WTC11 (cell line): ENCODE measurements at regions not wholly inside any gene's neighbourhood (a gene's known extent, or its start where the extent isn't known, plus 50 kb on each side); places are given as distances from the start of the nearest gene placed in this dataset.

ENCODE experiments used
- ATAC-seq: fragments of 200-7000 bp; cut with Tn5 transposase; 2 replicates; pipeline ENCODE4 v1.10.0; 2021; ENCODE audit warnings: mild to moderate bottlenecking, moderate library complexity
- CTCF ChIA-PET: fragments of 300-600 bp; sonication (Branson Sonifier 250); formaldehyde crosslinking; loops from one replicate; lab custom pipeline; 2021; ENCODE audit warnings: antibody characterized with exemption; lab: Charles Lee
- POLR2A ChIA-PET: fragments of 350-600 bp; sonication (Branson Sonifier 250); formaldehyde crosslinking; loops from one replicate; lab custom pipeline; 2021; ENCODE audit warnings: antibody characterized with exemption; lab: Charles Lee
- DNase-seq: peaks from one replicate; pipeline ENCODE4 v3.0.0; 2021; ENCODE audit warnings: low spot score
- H3K27ac Mint-ChIP-seq: 2 replicates; pipeline ENCODE4 v1.8.0; 2021; ENCODE audit warnings: mixed read lengths
- H3K27me3 Mint-ChIP-seq: 2 replicates; pipeline ENCODE4 v1.8.0; 2021; ENCODE audit warnings: low read depth, mild to moderate bottlenecking, moderate library complexity, mixed read lengths
- H3K36me3 Mint-ChIP-seq: 2 replicates; pipeline ENCODE4 v1.8.0; 2021; ENCODE audit warnings: mixed read lengths
- H3K4me1 Mint-ChIP-seq: 2 replicates; pipeline ENCODE4 v1.8.0; 2022; ENCODE audit warnings: mixed read lengths
- H3K4me3 Mint-ChIP-seq: 2 replicates; pipeline ENCODE4 v1.8.0; 2021; ENCODE audit warnings: mild to moderate bottlenecking, moderate library complexity, mixed read lengths
- H3K9me3 Mint-ChIP-seq: 2 replicates; pipeline ENCODE4 v1.8.0; 2021; ENCODE audit warnings: mixed read lengths
- ATF2 ChIP-seq: sonication (generic); formaldehyde crosslinking; IDR thresholded peaks from 2 replicates; pipeline ENCODE4 v1.8.1; 2022; ENCODE audit warnings: low read depth, missing genetic modification reagents, borderline replicate concordance
- CBFB ChIP-seq: sonication (generic); formaldehyde crosslinking; IDR thresholded peaks from 2 replicates; pipeline ENCODE4 v1.8.1; 2022; ENCODE audit warnings: mild to moderate bottlenecking, low read depth, missing genetic modification reagents
- CREB1 ChIP-seq: sonication (generic); formaldehyde crosslinking; IDR thresholded peaks from 2 replicates; pipeline ENCODE4 v1.8.0; 2023; ENCODE audit warnings: mild to moderate bottlenecking, missing genetic modification reagents
- ELF4 ChIP-seq: sonication (generic); formaldehyde crosslinking; IDR thresholded peaks from 2 replicates; pipeline ENCODE4 v1.8.1; 2022; ENCODE audit warnings: low read depth, mild to moderate bottlenecking, moderate library complexity, missing genetic modification reagents
- FOXK1 ChIP-seq: sonication (generic); formaldehyde crosslinking; IDR thresholded peaks from 2 replicates; pipeline ENCODE4 v1.8.0; 2022; ENCODE audit warnings: mild to moderate bottlenecking, moderate library complexity, missing genetic modification reagents
- HMGA2 ChIP-seq: fragments of 250-450 bp; sonication (Bioruptor Pico); IDR thresholded peaks from 2 replicates; pipeline ENCODE4 v1.4.0; 2021; ENCODE audit warnings: mild to moderate bottlenecking, moderate library complexity
- JAZF1 ChIP-seq: fragments of 250-450 bp; sonication (Bioruptor Pico); IDR thresholded peaks from 2 replicates; pipeline ENCODE4 v1.9.0; 2021; ENCODE audit warnings: moderate library complexity, mild to moderate bottlenecking, inconsistent platforms
- MXD4 ChIP-seq: fragments of 250-450 bp; sonication (Bioruptor Pico); IDR thresholded peaks from 2 replicates; pipeline ENCODE4 v1.8.0; 2021; ENCODE audit warnings: mild to moderate bottlenecking, moderate library complexity, borderline replicate concordance
- MYBL2 ChIP-seq: sonication (generic); formaldehyde crosslinking; IDR thresholded peaks from 2 replicates; pipeline ENCODE4 v1.8.1; 2023; ENCODE audit warnings: mild to moderate bottlenecking, moderate library complexity, missing genetic modification reagents
- NFE2L1 ChIP-seq: sonication (generic); formaldehyde crosslinking; IDR thresholded peaks from 2 replicates; pipeline ENCODE4 v1.8.1; 2023; ENCODE audit warnings: missing genetic modification reagents
- NFYB ChIP-seq: sonication (generic); formaldehyde crosslinking; conservative IDR thresholded peaks from 2 replicates; pipeline ENCODE4 v1.8.0; 2022; ENCODE audit warnings: low read depth, missing genetic modification reagents
- PRRX2 ChIP-seq: fragments of 250-450 bp; sonication (Bioruptor Pico); IDR thresholded peaks from 2 replicates; pipeline ENCODE4 v1.8.0; 2021; ENCODE audit warnings: mild to moderate bottlenecking
- RELA ChIP-seq: sonication (generic); formaldehyde crosslinking; IDR thresholded peaks from 2 replicates; pipeline ENCODE4 v1.8.1; 2022; ENCODE audit warnings: missing genetic modification reagents, mild to moderate bottlenecking, borderline replicate concordance
- SP1 ChIP-seq: sonication (generic); formaldehyde crosslinking; conservative IDR thresholded peaks from 2 replicates; pipeline ENCODE4 v1.8.1; 2022; ENCODE audit warnings: missing genetic modification reagents
- TCF7 ChIP-seq: sonication (generic); formaldehyde crosslinking; IDR thresholded peaks from 2 replicates; pipeline ENCODE4 v1.8.0; 2022; ENCODE audit warnings: mild to moderate bottlenecking, low read depth, missing genetic modification reagents, moderate library complexity
- TEAD1 ChIP-seq: sonication (generic); formaldehyde crosslinking; IDR thresholded peaks from 2 replicates; pipeline ENCODE4 v1.8.0; 2022; ENCODE audit warnings: mild to moderate bottlenecking, missing genetic modification reagents
- ZNF396 ChIP-seq: fragments of 250-450 bp; sonication (Bioruptor Pico); IDR thresholded peaks from 2 replicates; pipeline ENCODE4 v1.8.0; 2021; ENCODE audit warnings: mild to moderate bottlenecking, moderate library complexity, borderline replicate concordance
- TF ChIP-seq, protein P1 (sequence below): sonication (generic); formaldehyde crosslinking; IDR thresholded peaks from 2 replicates; pipeline ENCODE4 v1.8.1; 2022; ENCODE audit warnings: missing genetic modification reagents, borderline replicate concordance
- TF ChIP-seq, protein P2 (sequence below): sonication (generic); formaldehyde crosslinking; IDR thresholded peaks from 2 replicates; pipeline ENCODE4 v1.8.1; 2022; ENCODE audit warnings: mild to moderate bottlenecking, moderate library complexity, missing genetic modification reagents
- TF ChIP-seq, protein P3 (sequence below): fragments of 250-450 bp; sonication (Bioruptor Pico); IDR thresholded peaks from 2 replicates; pipeline ENCODE4 v1.9.0; 2021; ENCODE audit warnings: mild to moderate bottlenecking
- TF ChIP-seq, protein P4 (sequence below): sonication (generic); formaldehyde crosslinking; IDR thresholded peaks from 2 replicates; pipeline ENCODE4 v1.8.0; 2023; ENCODE audit warnings: missing genetic modification reagents
- TF ChIP-seq, protein P5 (sequence below): fragments of 250-450 bp; sonication (Bioruptor Pico); conservative IDR thresholded peaks from 2 replicates; pipeline ENCODE4 v1.9.0; 2021; ENCODE audit warnings: mild to moderate bottlenecking

DNA sequence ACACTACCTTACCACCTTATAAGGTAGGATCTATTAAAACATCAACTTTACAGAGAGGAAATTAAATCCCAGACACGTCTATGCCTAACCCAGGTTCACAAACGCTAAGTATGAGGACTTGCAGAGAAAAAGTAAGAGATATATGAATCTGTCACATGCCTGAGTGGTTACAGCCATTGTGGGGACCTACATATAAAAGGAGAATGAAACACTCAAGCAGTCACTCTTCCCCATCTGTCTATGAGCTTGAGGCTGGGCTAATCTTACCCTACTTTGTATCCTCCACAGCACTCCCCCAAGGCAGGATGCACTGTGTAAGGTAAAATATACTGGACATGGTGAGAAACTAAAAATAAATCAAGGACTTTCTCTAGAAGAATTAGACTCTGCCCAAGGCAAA is 339.9 kb downstream of the HNRNPD start:
- Mint-ChIP-seq H3K36me3 (no peaks in the 10 kb centered on the region), H3K4me3 (no peak overlapping the region), H3K4me1 (peaks cover 41% of the 10 kb centered on the region), H3K27ac (no peak overlapping the region), H3K9me3 (no peaks in the 10 kb centered on the region), H3K27me3 (no peaks in the 10 kb centered on the region)
- CTCF ChIA-PET, result no interaction called here
- POLR2A ChIA-PET, result no interaction called here
- ATAC-seq (no peak), DNase-seq (no peak)
- TF ChIP-seq NFYB (CRISPR knock-in tag), result no peak
- TF ChIP-seq RELA, result no peak
- TF ChIP-seq TEAD1, result no peak
- no peak for TF ChIP-seq JAZF1 (CRISPR knock-in tag)
- no peak for TF ChIP-seq CREB1 (CRISPR knock-in tag)
- no peak for TF ChIP-seq ELF4 (CRISPR knock-in tag)
- TF ChIP-seq, protein P1, sequence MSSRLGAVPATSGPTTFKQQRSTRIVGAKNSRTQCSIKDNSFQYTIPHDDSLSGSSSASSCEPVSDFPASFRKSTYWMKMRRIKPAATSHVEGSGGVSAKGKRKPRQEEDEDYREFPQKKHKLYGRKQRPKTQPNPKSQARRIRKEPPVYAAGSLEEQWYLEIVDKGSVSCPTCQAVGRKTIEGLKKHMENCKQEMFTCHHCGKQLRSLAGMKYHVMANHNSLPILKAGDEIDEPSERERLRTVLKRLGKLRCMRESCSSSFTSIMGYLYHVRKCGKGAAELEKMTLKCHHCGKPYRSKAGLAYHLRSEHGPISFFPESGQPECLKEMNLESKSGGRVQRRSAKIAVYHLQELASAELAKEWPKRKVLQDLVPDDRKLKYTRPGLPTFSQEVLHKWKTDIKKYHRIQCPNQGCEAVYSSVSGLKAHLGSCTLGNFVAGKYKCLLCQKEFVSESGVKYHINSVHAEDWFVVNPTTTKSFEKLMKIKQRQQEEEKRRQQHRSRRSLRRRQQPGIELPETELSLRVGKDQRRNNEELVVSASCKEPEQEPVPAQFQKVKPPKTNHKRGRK (CRISPR knock-in tag), result no peak
- no peak for TF ChIP-seq ATF2 (CRISPR knock-in tag)
- no peak for TF ChIP-seq NFE2L1 (CRISPR knock-in tag)
- TF ChIP-seq, protein P2, sequence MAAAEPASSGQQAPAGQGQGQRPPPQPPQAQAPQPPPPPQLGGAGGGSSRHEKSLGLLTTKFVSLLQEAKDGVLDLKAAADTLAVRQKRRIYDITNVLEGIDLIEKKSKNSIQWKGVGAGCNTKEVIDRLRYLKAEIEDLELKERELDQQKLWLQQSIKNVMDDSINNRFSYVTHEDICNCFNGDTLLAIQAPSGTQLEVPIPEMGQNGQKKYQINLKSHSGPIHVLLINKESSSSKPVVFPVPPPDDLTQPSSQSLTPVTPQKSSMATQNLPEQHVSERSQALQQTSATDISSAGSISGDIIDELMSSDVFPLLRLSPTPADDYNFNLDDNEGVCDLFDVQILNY (CRISPR knock-in tag), result no peak
- no peak for TF ChIP-seq SP1 (CRISPR knock-in tag)
- TF ChIP-seq, protein P3, sequence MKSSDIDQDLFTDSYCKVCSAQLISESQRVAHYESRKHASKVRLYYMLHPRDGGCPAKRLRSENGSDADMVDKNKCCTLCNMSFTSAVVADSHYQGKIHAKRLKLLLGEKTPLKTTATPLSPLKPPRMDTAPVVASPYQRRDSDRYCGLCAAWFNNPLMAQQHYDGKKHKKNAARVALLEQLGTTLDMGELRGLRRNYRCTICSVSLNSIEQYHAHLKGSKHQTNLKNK (CRISPR knock-in tag), result no peak

DNA sequence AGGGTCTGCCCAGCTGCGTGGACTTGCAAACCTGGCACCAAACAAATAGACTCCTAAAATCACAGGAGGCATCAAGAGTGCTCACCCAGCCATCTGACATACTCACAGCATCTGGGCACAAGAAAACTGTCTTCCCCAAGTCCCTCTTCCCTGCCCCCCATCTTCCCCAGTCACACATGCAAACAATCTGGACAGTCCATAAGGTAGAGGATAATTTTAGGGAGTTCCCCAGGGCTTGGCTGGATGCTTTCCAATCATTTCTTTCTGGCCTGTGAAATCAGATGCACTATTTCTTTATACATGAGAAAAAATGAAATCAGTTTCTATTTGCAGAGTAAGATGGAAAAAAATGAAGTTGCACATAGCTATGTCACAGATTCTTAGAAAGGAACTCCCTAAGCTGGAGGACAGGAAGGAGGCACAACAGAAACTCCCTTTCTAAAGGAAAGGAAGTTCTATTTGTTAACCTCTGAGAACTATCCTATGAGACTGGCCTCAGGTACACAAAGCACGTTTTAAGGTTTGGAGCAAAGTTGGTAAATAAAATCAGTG is 342.3 kb downstream of the HNRNPD start:
- TF ChIP-seq ZNF396 (CRISPR knock-in tag), result no peak
- no peak for TF ChIP-seq CBFB (CRISPR knock-in tag)
- TF ChIP-seq, protein P4, sequence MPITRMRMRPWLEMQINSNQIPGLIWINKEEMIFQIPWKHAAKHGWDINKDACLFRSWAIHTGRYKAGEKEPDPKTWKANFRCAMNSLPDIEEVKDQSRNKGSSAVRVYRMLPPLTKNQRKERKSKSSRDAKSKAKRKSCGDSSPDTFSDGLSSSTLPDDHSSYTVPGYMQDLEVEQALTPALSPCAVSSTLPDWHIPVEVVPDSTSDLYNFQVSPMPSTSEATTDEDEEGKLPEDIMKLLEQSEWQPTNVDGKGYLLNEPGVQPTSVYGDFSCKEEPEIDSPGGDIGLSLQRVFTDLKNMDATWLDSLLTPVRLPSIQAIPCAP, result no peak
- TF ChIP-seq MXD4 (CRISPR knock-in tag), result no peak
- TF ChIP-seq PRRX2 (CRISPR knock-in tag), result no peak
- TF ChIP-seq HMGA2 (CRISPR knock-in tag), result no peak
- TF ChIP-seq SP1 (CRISPR knock-in tag), result no peak
- no peak for TF ChIP-seq TCF7 (CRISPR knock-in tag)
- no peak for TF ChIP-seq FOXK1 (CRISPR knock-in tag)
- TF ChIP-seq, protein P5, sequence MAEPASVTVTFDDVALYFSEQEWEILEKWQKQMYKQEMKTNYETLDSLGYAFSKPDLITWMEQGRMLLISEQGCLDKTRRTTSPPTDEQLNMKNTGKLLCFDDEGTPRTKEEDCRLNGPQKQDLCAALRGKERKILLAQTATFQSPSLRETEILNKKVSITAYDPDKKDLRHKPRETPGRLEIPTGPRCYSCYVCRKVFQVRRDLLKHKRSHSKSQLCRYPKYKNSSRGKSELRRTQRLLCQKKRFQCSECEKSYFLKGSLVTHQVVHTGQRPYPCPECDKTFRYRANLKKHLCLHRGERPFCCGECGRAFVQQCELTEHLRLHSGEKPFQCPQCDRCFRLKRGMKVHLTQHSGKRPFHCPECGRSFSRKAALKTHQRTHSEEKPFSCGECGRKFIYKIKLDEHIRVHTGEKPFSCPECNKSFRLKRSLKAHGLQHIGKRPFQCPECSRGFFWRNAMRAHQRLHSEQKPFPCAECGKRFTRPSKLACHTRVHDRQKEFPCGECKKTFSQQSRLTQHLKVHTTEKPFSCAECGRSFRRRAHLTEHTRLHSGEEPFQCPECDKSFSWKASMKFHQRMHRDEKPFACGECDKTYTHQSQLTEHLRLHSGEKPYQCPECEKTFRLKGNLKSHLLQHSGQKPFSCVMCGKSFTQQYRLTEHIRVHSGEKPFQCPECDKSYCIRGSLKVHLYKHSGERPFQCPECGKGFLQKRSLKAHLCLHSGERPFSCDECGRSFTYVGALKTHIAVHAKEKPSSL, result no peak
- no peak for TF ChIP-seq MYBL2 (CRISPR knock-in tag)
- TF ChIP-seq, all 79 proteins: peak for 0
- POLR2A ChIA-PET, result interaction anchor here (0.7 kb wide), 1 partner anchor 771 kb away, joined by 3 read pairs; no protein-coding TSS in a partner anchor
- Mint-ChIP-seq H3K9me3 (no peaks in the 10 kb centered on the region), H3K4me1 (peaks cover 36% of the 10 kb centered on the region), H3K4me3 (no peak overlapping the region), H3K27me3 (no peaks in the 10 kb centered on the region), H3K36me3 (no peaks in the 10 kb centered on the region), H3K27ac (no peak overlapping the region)
- DNase-seq (no peak), ATAC-seq (no peak)
- CTCF ChIA-PET, result no interaction called here
